ENCODE measurements at regions not wholly inside any gene's neighbourhood (a gene's known extent, or its start where the extent isn't known, plus 50 kb on each side); places are given as distances from the start of the nearest gene placed in this dataset.
"Not testable (repeated sequence)": the region's sequence is repeated elsewhere in the genome, so short reads cannot be mapped to it uniquely, and the experiment has no call there.

DNA sequence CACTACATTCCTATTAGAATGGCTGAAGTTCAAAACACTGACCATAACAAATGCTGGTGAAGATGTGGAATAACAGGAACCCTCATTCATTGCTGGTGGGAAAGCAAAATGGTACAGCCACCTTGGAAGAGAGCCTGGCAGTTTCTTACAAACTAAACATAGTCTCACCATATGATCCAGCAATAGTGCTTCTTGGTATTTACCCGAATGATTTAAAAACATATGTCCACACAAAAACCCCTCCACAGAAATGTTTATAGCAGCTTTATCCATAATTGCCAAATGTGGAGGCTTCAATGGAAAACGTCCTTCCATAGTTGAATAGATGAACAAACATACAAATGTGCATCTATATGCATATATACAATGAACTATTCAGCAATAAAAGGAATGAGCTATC is 330.8 kb downstream of the BTBD3 start:
- no peak overlapping the region for H3K4me3 ChIP-seq (ENCODE audit: low read depth, low read length)
- no peak for DNase-seq (ENCODE audit: low read depth)

DNA sequence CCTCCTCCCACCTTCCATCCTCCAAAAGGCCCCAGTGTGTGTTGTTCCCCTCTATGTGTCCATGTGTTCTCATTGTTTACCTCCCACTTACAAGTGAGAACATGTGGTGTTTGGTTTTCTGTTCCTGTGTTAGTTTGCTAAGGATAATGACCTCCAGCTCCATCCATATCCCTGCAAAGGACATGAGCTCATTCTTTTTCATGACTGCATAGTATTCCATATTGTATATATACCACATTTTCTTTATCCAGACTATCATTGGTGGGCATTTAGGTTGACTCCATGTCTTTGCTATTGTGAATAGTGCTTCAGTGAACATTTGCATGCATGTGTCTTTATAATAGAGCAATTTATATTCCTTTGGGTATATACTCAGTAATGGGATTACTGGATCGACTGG is 333.0 kb downstream of the BTBD3 start:
- not testable (repeated sequence) for H3K4me3 ChIP-seq (ENCODE audit: low read depth, low read length); DNase-seq (ENCODE audit: low read depth)

DNA sequence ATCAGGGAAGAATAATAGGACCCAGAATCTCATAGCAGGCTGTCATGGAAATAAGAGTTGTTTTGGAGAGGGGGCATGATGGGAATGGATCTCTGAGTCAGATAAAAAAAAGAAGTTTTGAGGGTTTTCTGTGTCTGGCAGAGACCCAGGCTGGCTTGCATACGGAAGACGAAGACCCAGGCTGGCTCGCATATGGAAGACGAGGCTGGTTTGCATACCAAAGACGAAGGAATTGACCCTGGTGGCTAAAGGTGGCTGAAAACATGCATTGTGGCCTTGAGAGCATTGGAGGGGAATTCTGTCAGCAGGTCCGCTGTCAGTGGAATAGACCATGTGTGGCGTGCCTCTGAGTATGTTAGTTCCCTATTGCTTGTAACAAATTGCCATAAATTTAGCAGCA is 335.1 kb downstream of the BTBD3 start:
- H3K4me3 ChIP-seq (ENCODE audit: low read depth, low read length), result no peak overlapping the region
- DNase-seq (ENCODE audit: low read depth), result no peak

DNA sequence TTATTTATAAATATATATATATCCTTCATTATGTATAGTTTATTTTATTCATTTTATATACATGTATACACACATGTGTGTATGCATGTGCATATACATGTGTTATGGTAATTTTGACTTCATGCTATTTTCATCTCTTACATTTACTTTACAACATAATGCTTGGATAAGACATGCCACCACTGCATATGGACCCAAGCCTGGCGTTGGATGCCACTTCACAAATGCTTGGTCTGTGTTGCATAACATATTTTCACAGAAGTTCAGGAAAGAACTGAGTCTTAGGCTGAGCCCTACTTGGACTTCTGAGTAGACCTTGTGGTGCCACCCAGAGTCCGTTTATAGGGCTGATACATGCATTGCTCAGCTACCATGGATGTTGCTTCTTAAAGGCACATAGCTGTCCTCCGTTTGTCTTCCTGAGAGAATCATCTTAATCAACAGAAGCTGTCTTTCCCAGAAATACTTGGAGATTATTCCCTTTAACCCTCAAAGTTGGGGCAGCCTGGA is 337.8 kb downstream of the BTBD3 start:
- DNase-seq (ENCODE audit: low read depth), result no peak
- H3K4me3 ChIP-seq (ENCODE audit: low read depth, low read length), result no peak overlapping the region

DNA sequence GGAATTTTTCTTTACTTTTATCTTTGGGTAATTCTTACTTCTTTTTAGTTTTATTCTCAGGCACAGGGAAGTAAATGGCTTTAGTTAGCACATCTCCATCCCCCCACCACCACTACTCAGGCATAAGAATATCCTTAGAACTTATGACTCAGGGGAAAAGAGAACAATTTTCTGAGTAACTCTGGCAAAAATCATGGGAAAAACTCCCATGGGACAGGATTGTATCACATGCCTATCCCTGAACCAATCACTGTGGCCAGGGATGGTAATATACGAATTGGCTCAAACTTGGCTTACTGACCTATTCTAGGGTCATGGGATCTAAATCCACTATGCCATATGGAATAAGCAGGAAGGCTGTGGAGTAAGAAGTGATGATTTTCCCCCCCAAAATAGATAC is 339.1 kb downstream of the BTBD3 start:
- no peak for DNase-seq (ENCODE audit: low read depth)
- H3K4me3 ChIP-seq (ENCODE audit: low read depth, low read length), result no peak overlapping the region

DNA sequence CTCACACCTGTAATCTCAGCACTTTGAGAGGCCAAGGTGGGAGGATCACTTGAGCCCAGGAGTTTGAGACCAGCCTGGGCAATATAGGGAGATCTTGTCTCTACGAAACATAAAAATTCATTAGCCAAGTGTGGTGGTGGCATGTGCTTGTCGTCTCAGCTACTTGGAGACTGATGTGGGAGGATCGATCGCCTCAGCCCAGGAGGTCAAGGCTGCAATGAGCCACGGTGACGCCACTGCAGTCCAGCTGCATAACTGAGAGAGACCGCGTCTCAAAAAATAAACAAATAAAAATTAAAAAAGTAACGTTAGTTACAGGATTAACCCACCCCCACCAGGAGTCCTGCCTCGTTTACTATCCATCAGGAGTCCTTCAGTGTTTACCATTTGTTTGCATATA is 345.1 kb downstream of the BTBD3 start:
- DNase-seq (ENCODE audit: low read depth), result no peak
- H3K4me3 ChIP-seq (ENCODE audit: low read depth, low read length), result no peak overlapping the region

DNA sequence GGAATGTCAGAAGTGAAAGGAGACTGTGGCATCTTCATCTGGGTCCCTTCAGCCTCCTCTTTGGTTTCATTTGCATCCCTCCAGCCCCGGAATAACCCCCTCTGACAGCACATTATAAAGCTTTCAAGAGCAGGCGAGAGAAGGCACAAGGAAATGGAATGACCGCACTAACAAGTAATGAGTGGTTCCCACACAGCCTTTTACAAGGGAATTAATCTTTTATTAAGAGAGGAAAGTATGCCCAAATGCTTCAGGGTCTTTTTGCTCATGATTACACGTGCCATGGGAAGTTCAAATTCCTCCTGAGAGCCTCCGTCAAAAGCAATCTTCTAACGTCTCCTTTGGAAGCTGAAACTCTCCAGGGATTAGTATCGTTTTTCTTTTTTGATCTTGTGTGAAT is 347.0 kb downstream of the BTBD3 start:
- H3K4me3 ChIP-seq (ENCODE audit: low read depth, low read length), result no peak overlapping the region
- DNase-seq (ENCODE audit: low read depth), result no peak

DNA sequence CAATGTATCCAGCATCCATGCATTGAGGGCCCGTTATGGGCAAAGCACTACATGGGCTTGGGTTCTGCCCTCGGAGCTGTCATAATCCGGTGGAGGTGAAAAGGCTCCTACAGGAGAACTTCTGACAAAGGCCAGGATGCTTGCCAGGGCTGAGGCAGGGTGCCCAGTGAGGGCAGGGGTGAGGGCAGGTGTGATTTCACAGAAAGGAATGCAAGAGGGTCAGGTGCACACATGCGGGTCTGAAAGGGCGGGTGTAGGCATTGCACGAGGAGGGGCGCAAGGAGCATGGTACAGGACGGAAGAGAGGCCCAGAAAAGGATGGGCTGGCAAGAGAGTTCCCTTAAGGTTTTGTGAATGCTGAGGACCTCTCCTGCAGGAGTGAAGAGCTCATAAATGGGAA is 348.0 kb downstream of the BTBD3 start:
- DNase-seq (ENCODE audit: low read depth), result no peak
- H3K4me3 ChIP-seq (ENCODE audit: low read depth, low read length), result no peak overlapping the region

DNA sequence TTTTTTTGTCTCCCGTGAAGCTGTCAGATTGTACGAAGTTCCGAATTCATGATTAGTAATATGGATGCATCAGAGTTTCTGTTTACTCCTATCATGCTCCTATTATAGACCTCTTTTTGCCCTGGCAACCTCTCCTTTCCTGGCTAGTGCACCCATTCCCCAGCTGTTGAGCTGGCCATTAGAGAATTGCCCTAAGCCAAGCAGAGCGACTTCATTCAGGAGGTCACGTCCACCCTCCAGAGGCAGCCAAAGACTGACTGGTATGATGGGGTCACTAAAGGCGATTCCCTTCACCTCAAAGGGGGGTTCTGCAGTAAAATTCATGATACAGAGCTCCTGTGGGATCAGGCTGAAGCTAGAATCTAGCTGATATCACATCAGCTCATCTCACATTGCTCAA is 351.9 kb downstream of the BTBD3 start:
- no peak overlapping the region for H3K4me3 ChIP-seq (ENCODE audit: low read depth, low read length)
- DNase-seq (ENCODE audit: low read depth), result no peak

DNA sequence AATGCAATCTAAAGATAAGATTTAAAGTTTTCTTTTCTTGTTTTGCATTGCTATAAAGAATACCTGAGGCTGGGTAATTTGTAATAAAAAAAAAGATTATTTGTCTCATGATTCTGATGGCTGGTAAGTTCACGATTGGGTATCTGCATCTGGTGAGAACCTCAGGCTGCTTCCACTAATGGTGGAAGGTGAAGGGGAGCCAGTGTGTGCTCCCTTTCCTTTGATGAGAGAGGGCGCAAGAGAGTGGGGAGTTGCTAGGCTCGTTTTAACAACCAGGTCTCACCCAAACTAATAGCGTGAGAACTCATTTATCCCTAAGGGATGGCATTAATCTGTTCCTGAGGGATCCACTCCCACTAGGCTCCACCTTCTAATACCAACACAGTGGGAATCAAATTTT is 353.2 kb downstream of the BTBD3 start:
- H3K4me3 ChIP-seq (ENCODE audit: low read depth, low read length), result no peak overlapping the region
- DNase-seq (ENCODE audit: low read depth), result no peak

DNA sequence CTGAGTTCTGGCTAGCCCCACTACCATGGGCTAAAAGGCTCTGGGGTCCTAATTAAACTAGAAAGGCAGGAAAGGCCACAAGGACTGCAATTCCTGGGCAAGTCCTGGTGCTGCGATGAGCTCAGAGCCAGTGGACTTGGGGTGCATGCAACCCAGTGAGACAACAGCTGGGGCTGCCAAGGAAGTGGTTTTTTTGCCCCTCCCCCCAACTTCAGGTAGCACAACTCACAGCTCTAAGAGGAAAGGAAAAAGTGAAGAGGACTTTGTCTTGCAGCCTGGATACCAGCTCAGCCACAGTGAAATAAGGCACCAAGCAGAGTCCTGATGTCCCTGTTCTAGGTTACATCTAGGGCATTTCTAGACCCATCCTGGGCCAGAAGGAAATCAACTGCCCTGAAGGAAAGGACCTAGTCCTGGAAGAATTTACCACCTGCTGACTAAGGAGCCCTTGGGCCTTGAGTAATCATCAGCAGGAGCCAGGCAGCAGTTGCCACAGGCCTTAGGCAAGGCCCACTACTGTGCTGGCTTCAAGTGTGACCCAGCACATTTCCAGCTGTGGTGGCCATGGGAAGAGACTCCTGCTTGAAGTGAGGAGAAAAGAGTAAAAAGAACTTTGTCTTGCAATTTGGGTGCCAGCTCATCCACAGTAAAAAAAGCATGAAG is 358.4 kb downstream of the BTBD3 start:
- H3K4me3 ChIP-seq (ENCODE audit: low read depth, low read length), result no peak overlapping the region
- no peak for DNase-seq (ENCODE audit: low read depth)

DNA sequence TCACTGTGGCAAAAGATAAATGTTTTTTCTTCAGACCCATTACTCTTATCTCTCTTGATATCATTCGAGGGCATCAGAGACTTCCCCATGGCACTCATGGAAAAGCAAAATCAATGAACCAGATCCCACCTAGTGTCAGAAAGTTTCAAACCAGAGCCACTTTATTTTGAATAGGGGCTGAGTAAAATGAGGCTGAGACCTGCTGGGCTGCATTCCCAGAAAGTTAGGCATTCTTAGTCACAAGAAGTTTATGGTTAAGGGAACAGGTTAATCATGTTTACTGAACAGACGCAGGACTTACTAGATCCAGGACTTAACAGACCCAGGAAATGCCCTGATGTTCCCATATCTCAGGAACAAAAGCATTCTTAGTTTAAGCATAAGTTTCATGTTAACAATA is 369.9 kb downstream of the BTBD3 start:
- H3K4me3 ChIP-seq (ENCODE audit: low read depth, low read length), result no peak overlapping the region
- no peak for DNase-seq (ENCODE audit: low read depth)

DNA sequence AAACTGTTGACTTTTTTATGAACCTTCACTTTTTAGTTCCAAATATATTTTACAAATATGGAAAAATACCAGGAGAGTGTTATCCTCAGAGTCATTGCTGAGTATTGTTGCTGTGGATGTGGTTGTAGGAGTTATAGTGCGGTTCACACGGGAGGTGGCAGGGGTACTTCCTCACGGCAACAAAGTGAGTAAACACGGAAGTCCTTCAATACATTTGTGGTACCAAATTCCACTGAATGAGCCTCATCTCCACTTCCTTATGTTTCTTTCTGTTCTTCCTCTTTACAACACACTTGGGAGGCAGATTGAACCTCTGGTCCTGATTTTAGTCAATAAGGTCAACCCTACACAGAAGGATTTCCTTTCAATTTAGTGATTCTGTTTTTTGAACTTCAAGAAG is 371.8 kb downstream of the BTBD3 start:
- DNase-seq (ENCODE audit: low read depth), result no peak
- H3K4me3 ChIP-seq (ENCODE audit: low read depth, low read length), result no peak overlapping the region

DNA sequence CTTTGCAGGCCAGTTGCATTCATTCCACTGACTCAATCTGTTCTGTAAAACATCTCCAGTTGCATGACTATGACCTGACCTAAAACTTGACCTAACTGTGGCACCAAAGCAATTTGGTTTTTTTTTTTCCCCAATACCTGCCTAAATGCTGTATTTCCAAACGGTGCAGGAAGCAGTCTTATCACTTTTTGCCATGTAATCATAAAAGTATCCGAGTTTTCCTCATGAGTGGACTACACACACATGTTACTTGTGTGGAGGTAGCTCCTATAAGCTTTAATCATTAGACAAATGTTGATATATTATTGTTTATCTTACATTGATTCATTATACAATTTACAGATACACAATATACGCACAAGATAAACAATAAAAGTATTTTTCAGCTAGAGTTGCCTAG is 373.7 kb downstream of the BTBD3 start:
- no peak for DNase-seq (ENCODE audit: low read depth)
- H3K4me3 ChIP-seq (ENCODE audit: low read depth, low read length), result no peak overlapping the region

DNA sequence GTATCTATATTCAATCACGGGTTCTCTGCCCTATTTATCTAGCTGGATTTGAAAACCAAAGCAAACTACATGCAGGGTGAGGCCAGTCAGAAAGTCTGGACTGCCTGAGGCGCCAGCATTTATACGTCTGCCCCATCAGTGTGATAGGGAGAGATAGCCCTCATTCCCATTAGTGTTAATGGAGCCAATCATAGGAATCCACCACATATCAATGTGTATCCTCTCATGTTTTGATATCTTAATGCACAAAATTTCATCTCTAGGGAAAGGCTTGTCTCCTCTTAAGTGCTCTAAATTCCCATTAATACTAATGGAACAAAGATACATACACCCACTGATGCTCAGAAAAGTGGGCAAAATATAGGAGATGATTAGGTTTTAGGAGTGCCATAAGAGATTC is 376.2 kb downstream of the BTBD3 start:
- no peak for DNase-seq (ENCODE audit: low read depth)

DNA sequence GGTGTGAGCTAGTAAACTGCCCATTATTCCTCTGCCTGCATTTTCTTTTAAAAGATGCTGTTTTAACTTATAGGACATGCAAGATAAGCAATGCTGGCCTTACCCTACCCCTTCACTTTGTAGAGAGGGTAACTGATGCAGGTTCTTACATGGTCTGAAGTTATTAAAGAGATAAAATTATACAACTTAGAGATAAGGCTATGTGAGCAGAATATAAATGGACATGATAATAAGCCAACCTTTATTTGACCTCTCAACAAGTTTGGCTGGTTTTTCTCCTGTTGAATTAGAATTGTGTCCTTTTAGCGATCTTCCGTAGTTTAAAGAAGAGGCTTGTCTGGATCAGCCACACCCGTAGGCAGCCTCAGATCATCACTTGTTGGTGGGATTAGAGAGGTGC is 377.0 kb downstream of the BTBD3 start:
- H3K4me3 ChIP-seq (ENCODE audit: low read depth, low read length), result no peak overlapping the region
- DNase-seq (ENCODE audit: low read depth), result no peak

More for the DNA sequence above, 376.2 kb downstream of the BTBD3 start:
- no peak overlapping the region for H3K4me3 ChIP-seq (ENCODE audit: low read depth, low read length)

DNA sequence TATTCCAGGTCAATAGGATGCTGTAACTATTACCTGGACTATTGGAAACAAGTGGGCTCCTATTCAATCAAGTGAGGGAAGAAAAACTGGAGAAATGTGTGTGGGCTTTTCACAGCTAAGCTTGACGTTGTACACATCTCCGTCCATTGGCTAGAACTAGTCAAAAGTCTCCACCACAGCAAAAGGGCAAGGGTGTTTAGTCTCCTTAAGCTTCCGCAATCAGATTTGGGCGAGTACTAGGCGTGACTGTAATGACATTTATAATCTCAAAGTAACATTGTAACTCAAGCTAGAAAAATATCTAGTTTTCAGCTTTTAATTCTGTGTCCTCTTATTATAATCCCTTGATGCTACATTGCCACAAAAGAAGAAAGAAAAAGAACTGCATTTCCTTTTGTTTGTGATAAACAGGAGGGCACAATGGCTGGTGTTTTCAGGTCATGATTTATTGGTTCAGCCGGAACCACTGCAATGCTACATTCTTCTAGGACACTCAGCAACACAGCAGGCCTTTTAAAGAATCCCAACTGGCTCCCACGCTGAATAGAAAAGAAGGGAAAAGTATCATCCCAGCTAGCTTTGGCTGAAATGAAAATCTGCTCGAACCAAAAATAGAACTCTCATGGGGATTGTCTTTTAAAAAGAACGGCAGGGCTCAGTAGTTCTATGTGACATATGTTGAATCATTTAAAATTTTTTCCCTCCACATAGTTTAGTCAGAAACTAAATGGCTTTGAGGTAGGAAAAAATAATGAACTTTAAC is 387.7 kb downstream of the BTBD3 start:
- DNase-seq (ENCODE audit: low read depth), result no peak
- no peak overlapping the region for H3K4me3 ChIP-seq (ENCODE audit: low read depth, low read length)

DNA sequence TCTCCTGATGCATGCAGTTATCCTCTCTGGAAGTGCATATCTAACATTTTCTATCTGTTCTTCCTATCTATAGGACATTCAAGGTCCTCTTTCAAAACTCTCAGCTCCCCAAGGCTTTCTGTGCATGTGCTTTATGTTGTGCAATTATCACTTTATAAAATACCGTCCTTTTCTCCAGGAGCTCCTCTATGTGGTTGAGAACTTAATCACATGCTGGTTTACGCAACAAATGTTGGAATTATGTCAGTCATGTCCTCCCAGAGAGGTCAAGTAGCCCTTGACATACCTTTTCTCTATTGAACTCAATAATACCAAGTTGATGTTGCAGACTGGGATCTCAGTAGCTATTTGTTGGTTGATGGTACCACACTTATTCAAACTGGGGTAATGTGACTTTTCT is 388.4 kb downstream of the BTBD3 start:
- H3K4me3 ChIP-seq (ENCODE audit: low read depth, low read length), result no peak overlapping the region
- DNase-seq (ENCODE audit: low read depth), result no peak

DNA sequence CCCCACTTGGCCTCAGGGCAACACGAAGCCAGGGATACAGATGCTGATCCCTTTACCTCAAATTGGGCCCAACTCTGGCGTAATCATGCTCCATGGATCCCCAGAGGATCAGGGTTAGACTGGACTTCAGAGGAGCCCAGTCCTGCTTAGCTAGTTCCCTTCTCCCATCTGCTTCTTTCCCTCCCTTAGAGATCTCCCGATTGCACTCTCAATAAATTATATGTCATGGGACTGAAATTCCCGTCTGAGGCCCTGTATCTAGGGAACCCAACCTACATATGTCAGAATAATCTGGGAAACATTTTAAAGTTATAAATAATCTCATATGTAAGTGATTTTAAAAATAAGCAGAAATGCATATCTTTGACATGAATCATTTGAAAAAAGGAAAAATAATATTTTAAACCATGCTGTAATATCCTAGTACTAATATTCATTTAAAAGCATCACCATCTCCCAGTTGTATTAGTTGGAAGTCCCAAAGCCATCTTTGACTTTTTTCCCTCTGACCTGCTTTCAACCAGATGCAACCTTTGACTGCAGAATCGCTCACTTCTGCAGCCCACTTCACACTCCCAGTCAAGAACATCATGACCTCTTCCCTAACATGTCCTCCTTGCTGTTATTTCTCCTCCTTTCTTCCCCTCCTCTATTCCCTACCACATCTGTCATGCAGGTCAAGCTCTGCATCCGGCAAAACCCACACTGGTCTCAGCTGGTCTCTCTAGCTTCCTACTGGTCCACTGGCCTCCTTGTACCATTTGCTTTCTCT is 393.6 kb downstream of the BTBD3 start:
- H3K4me3 ChIP-seq (ENCODE audit: low read depth, low read length), result no peak overlapping the region
- no peak for DNase-seq (ENCODE audit: low read depth)

DNA sequence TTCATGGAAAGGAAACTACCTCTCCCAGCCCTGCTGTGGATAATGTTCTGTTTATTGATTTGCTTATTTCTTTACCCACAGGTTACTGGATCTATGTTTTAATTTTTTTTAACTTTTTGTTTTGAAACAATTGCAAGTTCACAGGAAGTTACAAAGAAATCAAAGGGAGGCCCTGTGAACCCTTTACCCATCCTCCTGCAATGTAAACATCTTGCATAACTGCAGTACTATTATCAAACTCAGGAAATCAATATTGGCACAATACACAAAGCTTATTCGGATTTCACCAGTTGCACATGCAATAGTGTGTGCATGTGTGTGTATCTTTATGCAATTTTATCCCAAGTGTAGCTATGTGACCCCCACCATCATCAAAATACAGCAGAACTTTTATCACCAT is 398.0 kb downstream of the BTBD3 start:
- H3K4me3 ChIP-seq (ENCODE audit: low read depth, low read length), result no peak overlapping the region
- DNase-seq (ENCODE audit: low read depth), result no peak

Measured in skeletal muscle cell (primary cell).